Neural cell (in vitro differentiated cells): ENCODE measurements at regions not wholly inside any gene's neighbourhood (a gene's known extent, or its start where the extent isn't known, plus 50 kb on each side); places are given as distances from the start of the nearest gene placed in this dataset.

Source experiments
- EZH2 ChIP-seq: fragments of 200-600, 300-800 bp; shearing (Covaris generic), sonication (generic); IDR thresholded peaks from 2 replicates; pipeline ENCODE4 v1.6.1; 2014; ENCODE audit warnings: antibody characterized with exemption, low read length, borderline replicate concordance, mild to moderate bottlenecking; ENCODE audit not compliant: insufficient read depth, poor library complexity, severe bottlenecking
- RAD21 ChIP-seq: fragments of 450-650 bp; conservative IDR thresholded peaks from 2 replicates; pipeline ENCODE4 v1.6.1; 2014; ENCODE audit warnings: antibody characterized with exemption, mild to moderate bottlenecking, moderate library complexity
- TF ChIP-seq, protein P1 (sequence below): fragments of 450-650 bp; IDR thresholded peaks from 2 replicates; pipeline ENCODE4 v1.5.1; 2014; ENCODE audit warnings: antibody characterized with exemption, mild to moderate bottlenecking, moderate library complexity; ENCODE audit not compliant: poor library complexity, severe bottlenecking
- TF ChIP-seq, protein P2 (sequence below): IDR thresholded peaks from 2 replicates; pipeline ENCODE4 v1.6.1; 2012; ENCODE audit warnings: borderline replicate concordance

- TF ChIP-seq, protein P1, sequence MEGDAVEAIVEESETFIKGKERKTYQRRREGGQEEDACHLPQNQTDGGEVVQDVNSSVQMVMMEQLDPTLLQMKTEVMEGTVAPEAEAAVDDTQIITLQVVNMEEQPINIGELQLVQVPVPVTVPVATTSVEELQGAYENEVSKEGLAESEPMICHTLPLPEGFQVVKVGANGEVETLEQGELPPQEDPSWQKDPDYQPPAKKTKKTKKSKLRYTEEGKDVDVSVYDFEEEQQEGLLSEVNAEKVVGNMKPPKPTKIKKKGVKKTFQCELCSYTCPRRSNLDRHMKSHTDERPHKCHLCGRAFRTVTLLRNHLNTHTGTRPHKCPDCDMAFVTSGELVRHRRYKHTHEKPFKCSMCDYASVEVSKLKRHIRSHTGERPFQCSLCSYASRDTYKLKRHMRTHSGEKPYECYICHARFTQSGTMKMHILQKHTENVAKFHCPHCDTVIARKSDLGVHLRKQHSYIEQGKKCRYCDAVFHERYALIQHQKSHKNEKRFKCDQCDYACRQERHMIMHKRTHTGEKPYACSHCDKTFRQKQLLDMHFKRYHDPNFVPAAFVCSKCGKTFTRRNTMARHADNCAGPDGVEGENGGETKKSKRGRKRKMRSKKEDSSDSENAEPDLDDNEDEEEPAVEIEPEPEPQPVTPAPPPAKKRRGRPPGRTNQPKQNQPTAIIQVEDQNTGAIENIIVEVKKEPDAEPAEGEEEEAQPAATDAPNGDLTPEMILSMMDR: no peak
- TF ChIP-seq RAD21 (no peak), EZH2 (no peak)
- TF ChIP-seq, protein P2, sequence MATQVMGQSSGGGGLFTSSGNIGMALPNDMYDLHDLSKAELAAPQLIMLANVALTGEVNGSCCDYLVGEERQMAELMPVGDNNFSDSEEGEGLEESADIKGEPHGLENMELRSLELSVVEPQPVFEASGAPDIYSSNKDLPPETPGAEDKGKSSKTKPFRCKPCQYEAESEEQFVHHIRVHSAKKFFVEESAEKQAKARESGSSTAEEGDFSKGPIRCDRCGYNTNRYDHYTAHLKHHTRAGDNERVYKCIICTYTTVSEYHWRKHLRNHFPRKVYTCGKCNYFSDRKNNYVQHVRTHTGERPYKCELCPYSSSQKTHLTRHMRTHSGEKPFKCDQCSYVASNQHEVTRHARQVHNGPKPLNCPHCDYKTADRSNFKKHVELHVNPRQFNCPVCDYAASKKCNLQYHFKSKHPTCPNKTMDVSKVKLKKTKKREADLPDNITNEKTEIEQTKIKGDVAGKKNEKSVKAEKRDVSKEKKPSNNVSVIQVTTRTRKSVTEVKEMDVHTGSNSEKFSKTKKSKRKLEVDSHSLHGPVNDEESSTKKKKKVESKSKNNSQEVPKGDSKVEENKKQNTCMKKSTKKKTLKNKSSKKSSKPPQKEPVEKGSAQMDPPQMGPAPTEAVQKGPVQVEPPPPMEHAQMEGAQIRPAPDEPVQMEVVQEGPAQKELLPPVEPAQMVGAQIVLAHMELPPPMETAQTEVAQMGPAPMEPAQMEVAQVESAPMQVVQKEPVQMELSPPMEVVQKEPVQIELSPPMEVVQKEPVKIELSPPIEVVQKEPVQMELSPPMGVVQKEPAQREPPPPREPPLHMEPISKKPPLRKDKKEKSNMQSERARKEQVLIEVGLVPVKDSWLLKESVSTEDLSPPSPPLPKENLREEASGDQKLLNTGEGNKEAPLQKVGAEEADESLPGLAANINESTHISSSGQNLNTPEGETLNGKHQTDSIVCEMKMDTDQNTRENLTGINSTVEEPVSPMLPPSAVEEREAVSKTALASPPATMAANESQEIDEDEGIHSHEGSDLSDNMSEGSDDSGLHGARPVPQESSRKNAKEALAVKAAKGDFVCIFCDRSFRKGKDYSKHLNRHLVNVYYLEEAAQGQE: no peak
These were observed 422.0 kb upstream of the ZEB2 start for GRCh38 chr2:144941743-144942488.
